ENCODE measurements at regions not wholly inside any gene's neighbourhood (a gene's known extent, or its start where the extent isn't known, plus 50 kb on each side); places are given as distances from the start of the nearest gene placed in this dataset.

DNA sequence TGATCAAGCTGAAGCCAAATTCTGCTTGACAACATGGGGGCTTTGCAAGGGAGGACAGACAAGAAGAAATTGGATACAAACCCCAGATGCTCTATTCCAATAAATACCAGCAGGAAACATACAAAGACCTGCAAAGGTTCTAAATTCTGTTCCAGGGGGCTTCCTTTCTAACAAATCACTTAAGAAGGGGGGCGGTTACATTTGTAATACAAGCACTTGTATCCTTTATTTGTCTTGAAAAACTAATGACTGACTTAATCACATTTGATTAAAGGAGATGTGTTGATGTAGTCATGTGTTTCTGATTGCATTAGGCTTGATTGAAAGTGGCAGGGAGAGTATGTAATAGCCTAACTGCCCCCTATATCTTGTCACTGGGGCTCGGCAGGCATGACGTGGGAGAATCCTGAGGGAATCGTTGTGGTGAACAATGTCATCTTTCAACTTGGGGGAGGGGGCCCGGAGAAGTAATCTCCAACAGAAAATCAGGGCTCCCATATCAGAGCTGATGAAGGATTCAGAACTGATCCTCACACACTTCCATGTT, 361.7 kb downstream of the INSC start:
- H3K79me2 ChIP-seq (ENCODE audit: insufficient read depth, low read length) = no peaks in the 10 kb centered on the region
- DNase-seq (ENCODE audit: low spot score) (no peak), FAIRE-seq (no peak), ATAC-seq (no peak)
- intact Hi-C loops (cut with micrococcal nuclease; ENCODE audit: unreplicated experiment) (no loop called here), in situ Hi-C loops (cut with HindIII; ENCODE audit: extremely low pct_ligation_motif_present, low pct_unique_long_range_greater_than_20kb) (no loop called here)
- WGBS (ENCODE audit: low lambda C conversion rate) = 0% methylated on average over 5 of the region's 5 CpGs
- ChIA-PET CTCF (ENCODE audit: low intra/inter-chr PET ratio, low total read pairs) (no interaction called here), POLR2A (no interaction called here)
- no peaks in the 10 kb centered on the region for H3K9me3 ChIP-seq (ENCODE audit: low read length)
- no peak overlapping the region for H3K4me3 ChIP-seq (replicated peaks in 1 of 3; ENCODE audit: insufficient read depth in 1 of 3, low read depth in 2 of 3, low read length in 3 of 3)
- no peaks in the 10 kb centered on the region for H3K36me3 ChIP-seq (replicated peaks in 1 of 2; ENCODE audit: control insufficient read depth in 1 of 2, insufficient read depth in 2 of 2, low read length in 2 of 2)
- BruUV-seq (replicated peaks) = no TSS peak
- H2AFZ ChIP-seq (ENCODE audit: low read length) = no peak overlapping the region
- no peaks in the 10 kb centered on the region for H3K27me3 ChIP-seq (ENCODE audit: control insufficient read depth in 1 of 2, insufficient read depth in 2 of 2, low read length in 2 of 2)
- H3K9ac ChIP-seq (ENCODE audit: insufficient read depth, low read depth, low read length) = no peak overlapping the region
- no peaks in the 10 kb centered on the region for H4K20me1 ChIP-seq (ENCODE audit: insufficient read depth, low read length)
- no peak overlapping the region for H3K27ac ChIP-seq (ENCODE audit: extremely low read length, insufficient read depth, low read length)
- no peaks in the 10 kb centered on the region for H3K4me1 ChIP-seq (ENCODE audit: insufficient read depth, low read length)
- no peak overlapping the region for H3K4me2 ChIP-seq (ENCODE audit: low read depth, low read length)
- TF ChIP-seq, protein P1, sequence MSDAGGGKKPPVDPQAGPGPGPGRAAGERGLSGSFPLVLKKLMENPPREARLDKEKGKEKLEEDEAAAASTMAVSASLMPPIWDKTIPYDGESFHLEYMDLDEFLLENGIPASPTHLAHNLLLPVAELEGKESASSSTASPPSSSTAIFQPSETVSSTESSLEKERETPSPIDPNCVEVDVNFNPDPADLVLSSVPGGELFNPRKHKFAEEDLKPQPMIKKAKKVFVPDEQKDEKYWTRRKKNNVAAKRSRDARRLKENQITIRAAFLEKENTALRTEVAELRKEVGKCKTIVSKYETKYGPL (CRISPR knock-in tag; IDR thresholded peaks at IDR 0.05) = no peak
- no peak for TF ChIP-seq MATR3 (CRISPR knock-in tag; IDR thresholded peaks at IDR 0.05)
- TF ChIP-seq ZNF441 (CRISPR knock-in tag; IDR thresholded peaks at IDR 0.05; ENCODE audit: borderline replicate concordance) = no peak
- TF ChIP-seq, protein P2, sequence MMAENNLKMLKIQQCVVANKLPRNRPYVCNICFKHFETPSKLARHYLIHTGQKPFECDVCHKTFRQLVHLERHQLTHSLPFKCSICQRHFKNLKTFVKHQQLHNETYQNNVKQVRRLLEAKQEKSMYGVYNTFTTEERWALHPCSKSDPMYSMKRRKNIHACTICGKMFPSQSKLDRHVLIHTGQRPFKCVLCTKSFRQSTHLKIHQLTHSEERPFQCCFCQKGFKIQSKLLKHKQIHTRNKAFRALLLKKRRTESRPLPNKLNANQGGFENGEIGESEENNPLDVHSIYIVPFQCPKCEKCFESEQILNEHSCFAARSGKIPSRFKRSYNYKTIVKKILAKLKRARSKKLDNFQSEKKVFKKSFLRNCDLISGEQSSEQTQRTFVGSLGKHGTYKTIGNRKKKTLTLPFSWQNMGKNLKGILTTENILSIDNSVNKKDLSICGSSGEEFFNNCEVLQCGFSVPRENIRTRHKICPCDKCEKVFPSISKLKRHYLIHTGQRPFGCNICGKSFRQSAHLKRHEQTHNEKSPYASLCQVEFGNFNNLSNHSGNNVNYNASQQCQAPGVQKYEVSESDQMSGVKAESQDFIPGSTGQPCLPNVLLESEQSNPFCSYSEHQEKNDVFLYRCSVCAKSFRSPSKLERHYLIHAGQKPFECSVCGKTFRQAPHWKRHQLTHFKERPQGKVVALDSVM (CRISPR knock-in tag; IDR thresholded peaks at IDR 0.05) = no peak
- no peak for TF ChIP-seq NFE2L1 (CRISPR knock-in tag; IDR thresholded peaks at IDR 0.05; ENCODE audit: borderline replicate concordance)
- no peak for TF ChIP-seq ZNF674 (CRISPR knock-in tag; IDR thresholded peaks at IDR 0.05; ENCODE audit: low read depth)
- TF ChIP-seq, protein P3, sequence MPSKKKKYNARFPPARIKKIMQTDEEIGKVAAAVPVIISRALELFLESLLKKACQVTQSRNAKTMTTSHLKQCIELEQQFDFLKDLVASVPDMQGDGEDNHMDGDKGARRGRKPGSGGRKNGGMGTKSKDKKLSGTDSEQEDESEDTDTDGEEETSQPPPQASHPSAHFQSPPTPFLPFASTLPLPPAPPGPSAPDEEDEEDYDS (CRISPR knock-in tag; IDR thresholded peaks at IDR 0.05) = no peak
- TF ChIP-seq ZNF431 (CRISPR knock-in tag; IDR thresholded peaks at IDR 0.05; ENCODE audit: borderline replicate concordance, low read depth) = no peak
- TF ChIP-seq, protein P4, sequence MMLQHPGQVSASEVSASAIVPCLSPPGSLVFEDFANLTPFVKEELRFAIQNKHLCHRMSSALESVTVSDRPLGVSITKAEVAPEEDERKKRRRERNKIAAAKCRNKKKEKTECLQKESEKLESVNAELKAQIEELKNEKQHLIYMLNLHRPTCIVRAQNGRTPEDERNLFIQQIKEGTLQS (CRISPR knock-in tag; IDR thresholded peaks at IDR 0.05) = no peak
- TF ChIP-seq ZNF557 (CRISPR knock-in tag; IDR thresholded peaks at IDR 0.05) = no peak
- no peak for TF ChIP-seq NCOA5 (CRISPR knock-in tag; IDR thresholded peaks at IDR 0.05)
- no peak for TF ChIP-seq ZNF3 (CRISPR knock-in tag; IDR thresholded peaks at IDR 0.05)
- TF ChIP-seq, protein P5, sequence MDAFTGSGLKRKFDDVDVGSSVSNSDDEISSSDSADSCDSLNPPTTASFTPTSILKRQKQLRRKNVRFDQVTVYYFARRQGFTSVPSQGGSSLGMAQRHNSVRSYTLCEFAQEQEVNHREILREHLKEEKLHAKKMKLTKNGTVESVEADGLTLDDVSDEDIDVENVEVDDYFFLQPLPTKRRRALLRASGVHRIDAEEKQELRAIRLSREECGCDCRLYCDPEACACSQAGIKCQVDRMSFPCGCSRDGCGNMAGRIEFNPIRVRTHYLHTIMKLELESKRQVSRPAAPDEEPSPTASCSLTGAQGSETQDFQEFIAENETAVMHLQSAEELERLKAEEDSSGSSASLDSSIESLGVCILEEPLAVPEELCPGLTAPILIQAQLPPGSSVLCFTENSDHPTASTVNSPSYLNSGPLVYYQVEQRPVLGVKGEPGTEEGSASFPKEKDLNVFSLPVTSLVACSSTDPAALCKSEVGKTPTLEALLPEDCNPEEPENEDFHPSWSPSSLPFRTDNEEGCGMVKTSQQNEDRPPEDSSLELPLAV (CRISPR knock-in tag; conservative IDR thresholded peaks at IDR 0.05; ENCODE audit: low read depth) = no peak
- TF ChIP-seq SRY (CRISPR knock-in tag; IDR thresholded peaks at IDR 0.05) = no peak
- TF ChIP-seq, protein P6, sequence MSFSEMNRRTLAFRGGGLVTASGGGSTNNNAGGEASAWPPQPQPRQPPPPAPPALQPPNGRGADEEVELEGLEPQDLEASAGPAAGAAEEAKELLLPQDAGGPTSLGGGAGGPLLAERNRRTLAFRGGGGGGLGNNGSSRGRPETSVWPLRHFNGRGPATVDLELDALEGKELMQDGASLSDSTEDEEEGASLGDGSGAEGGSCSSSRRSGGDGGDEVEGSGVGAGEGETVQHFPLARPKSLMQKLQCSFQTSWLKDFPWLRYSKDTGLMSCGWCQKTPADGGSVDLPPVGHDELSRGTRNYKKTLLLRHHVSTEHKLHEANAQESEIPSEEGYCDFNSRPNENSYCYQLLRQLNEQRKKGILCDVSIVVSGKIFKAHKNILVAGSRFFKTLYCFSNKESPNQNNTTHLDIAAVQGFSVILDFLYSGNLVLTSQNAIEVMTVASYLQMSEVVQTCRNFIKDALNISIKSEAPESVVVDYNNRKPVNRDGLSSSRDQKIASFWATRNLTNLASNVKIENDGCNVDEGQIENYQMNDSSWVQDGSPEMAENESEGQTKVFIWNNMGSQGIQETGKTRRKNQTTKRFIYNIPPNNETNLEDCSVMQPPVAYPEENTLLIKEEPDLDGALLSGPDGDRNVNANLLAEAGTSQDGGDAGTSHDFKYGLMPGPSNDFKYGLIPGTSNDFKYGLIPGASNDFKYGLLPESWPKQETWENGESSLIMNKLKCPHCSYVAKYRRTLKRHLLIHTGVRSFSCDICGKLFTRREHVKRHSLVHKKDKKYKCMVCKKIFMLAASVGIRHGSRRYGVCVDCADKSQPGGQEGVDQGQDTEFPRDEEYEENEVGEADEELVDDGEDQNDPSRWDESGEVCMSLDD (CRISPR knock-in tag; IDR thresholded peaks at IDR 0.05; ENCODE audit: borderline replicate concordance) = no peak
- TF ChIP-seq FOXA3 (CRISPR knock-in tag; IDR thresholded peaks at IDR 0.05) = no peak
- TF ChIP-seq GFI1 (CRISPR knock-in tag; IDR thresholded peaks at IDR 0.05; ENCODE audit: borderline replicate concordance) = no peak
- no peak for TF ChIP-seq PAX8 (CRISPR knock-in tag; IDR thresholded peaks at IDR 0.05; ENCODE audit: borderline replicate concordance)
- no peak for TF ChIP-seq BORCS8-MEF2B (CRISPR knock-in tag; IDR thresholded peaks at IDR 0.05)
